ENCODE measurements at regions not wholly inside any gene's neighbourhood (a gene's known extent, or its start where the extent isn't known, plus 50 kb on each side); places are given as distances from the start of the nearest gene placed in this dataset.

DNA sequence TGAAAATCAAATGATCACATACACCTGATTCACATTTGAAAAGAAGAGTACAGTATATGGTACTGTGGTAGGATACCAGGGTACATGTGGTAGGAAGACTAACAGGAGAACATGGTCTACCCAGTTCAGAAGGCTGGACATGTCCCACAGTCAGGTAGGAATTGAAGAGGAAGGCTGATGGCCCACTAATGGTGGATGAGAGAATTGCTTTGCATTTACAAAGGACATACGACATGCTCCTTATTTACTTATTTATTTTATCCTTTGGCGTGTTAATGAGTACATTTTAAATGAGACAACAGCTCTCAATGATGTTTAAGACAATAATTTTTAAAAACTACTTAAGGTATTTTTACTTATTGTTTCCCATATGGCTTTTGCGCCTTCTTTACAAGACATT, 106.7 kb upstream of the BMP2K start:
- no peaks in the 10 kb centered on the region for H3K36me3 ChIP-seq (ENCODE audit: low read depth, low read length)
- TF ChIP-seq, protein P1, sequence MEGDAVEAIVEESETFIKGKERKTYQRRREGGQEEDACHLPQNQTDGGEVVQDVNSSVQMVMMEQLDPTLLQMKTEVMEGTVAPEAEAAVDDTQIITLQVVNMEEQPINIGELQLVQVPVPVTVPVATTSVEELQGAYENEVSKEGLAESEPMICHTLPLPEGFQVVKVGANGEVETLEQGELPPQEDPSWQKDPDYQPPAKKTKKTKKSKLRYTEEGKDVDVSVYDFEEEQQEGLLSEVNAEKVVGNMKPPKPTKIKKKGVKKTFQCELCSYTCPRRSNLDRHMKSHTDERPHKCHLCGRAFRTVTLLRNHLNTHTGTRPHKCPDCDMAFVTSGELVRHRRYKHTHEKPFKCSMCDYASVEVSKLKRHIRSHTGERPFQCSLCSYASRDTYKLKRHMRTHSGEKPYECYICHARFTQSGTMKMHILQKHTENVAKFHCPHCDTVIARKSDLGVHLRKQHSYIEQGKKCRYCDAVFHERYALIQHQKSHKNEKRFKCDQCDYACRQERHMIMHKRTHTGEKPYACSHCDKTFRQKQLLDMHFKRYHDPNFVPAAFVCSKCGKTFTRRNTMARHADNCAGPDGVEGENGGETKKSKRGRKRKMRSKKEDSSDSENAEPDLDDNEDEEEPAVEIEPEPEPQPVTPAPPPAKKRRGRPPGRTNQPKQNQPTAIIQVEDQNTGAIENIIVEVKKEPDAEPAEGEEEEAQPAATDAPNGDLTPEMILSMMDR (conservative IDR thresholded peaks at IDR 0.05; ENCODE audit: low read depth, low read length) = peak; percentile 39; the same call in 1 of the 2 replicates
- TF ChIP-seq EZH2 (IDR thresholded peaks at IDR 0.05; ENCODE audit: low read length, unreplicated experiment) = no peak
- no peak overlapping the region for H2AFZ ChIP-seq (ENCODE audit: low read length)
- no peak overlapping the region for H3K4me2 ChIP-seq (ENCODE audit: low read length)
- no peaks in the 10 kb centered on the region for H3K4me1 ChIP-seq (ENCODE audit: insufficient read depth, low read length)
- intact Hi-C loops (cut with micrococcal nuclease) = no loop called here
- ChIA-PET CTCF (no interaction called here), POLR2A (ENCODE audit: unreplicated experiment) (no interaction called here)
- no peak overlapping the region for H3K27ac ChIP-seq (ENCODE audit: low read length)
- no peaks in the 10 kb centered on the region for H3K27me3 ChIP-seq (ENCODE audit: low read length)
- H3K4me3 ChIP-seq (ENCODE audit: low read length) = no peak overlapping the region
- no peaks in the 10 kb centered on the region for H3K9me2 ChIP-seq (replicated peaks; ENCODE audit: low read length)
- no TSS peak for BruUV-seq (replicated peaks)
- ATAC-seq (peak; percentile 48; the same call in 1 of the 2 replicates), DNase-seq (peak; percentile 23)
- H4K20me1 ChIP-seq (ENCODE audit: low read length) = no peaks in the 10 kb centered on the region
- no peaks in the 10 kb centered on the region for H3K9me3 ChIP-seq (ENCODE audit: low read length)
- H3K9ac ChIP-seq (ENCODE audit: low read length) = no peak overlapping the region
- H3F3A ChIP-seq (ENCODE audit: low read length, unreplicated experiment) = no peaks in the 10 kb centered on the region
- H3K79me2 ChIP-seq (ENCODE audit: low read length) = no peaks in the 10 kb centered on the region

GRCh38 chr4:78671903-78672815, 104.0 kb upstream of the BMP2K start:
- Histone ChIP-seq H3K4me2 (ENCODE audit: low read length) (no peak overlapping the region), H2AFZ (ENCODE audit: low read length) (no peak overlapping the region), H4K20me1 (ENCODE audit: low read length) (no peaks in the 10 kb centered on the region), H3K4me3 (ENCODE audit: low read length) (no peak overlapping the region), H3K9me3 (ENCODE audit: low read length) (no peaks in the 10 kb centered on the region), H3K36me3 (ENCODE audit: low read depth, low read length) (no peaks in the 10 kb centered on the region), H3K9ac (ENCODE audit: low read length) (no peak overlapping the region), H3K4me1 (ENCODE audit: insufficient read depth, low read length) (no peaks in the 10 kb centered on the region), H3K79me2 (ENCODE audit: low read length) (no peaks in the 10 kb centered on the region), H3K27ac (ENCODE audit: low read length) (no peak overlapping the region), H3K27me3 (ENCODE audit: low read length) (no peaks in the 10 kb centered on the region), H3K9me2 (replicated peaks; ENCODE audit: low read length) (no peaks in the 10 kb centered on the region), H3F3A (ENCODE audit: low read length, unreplicated experiment) (no peaks in the 10 kb centered on the region)
- ChIA-PET CTCF (no interaction called here), POLR2A (ENCODE audit: unreplicated experiment) (no interaction called here)
- TF ChIP-seq EZH2 (IDR thresholded peaks at IDR 0.05; ENCODE audit: low read length, unreplicated experiment) (no peak), EZH2phosphoT487 (IDR thresholded peaks at IDR 0.05; ENCODE audit: borderline replicate concordance, low read length) (no peak)
- TF ChIP-seq, protein P1 (conservative IDR thresholded peaks at IDR 0.05; ENCODE audit: low read depth, low read length) = no peak
- intact Hi-C loops (cut with micrococcal nuclease) = no loop called here
- DNase-seq = no peak
- BruUV-seq (replicated peaks) = no TSS peak
- ATAC-seq = no peak

GRCh38 chr4:78673337-78673736, 102.8 kb upstream of the BMP2K start:
- Histone ChIP-seq H3K79me2 (ENCODE audit: low read length) (no peaks in the 10 kb centered on the region), H3K9ac (ENCODE audit: low read length) (no peak overlapping the region), H3K4me2 (ENCODE audit: low read length) (no peak overlapping the region), H3F3A (ENCODE audit: low read length, unreplicated experiment) (no peaks in the 10 kb centered on the region), H3K27ac (ENCODE audit: low read length) (no peak overlapping the region), H2AFZ (ENCODE audit: low read length) (no peak overlapping the region), H3K27me3 (ENCODE audit: low read length) (no peaks in the 10 kb centered on the region), H3K4me1 (ENCODE audit: insufficient read depth, low read length) (no peaks in the 10 kb centered on the region), H4K20me1 (ENCODE audit: low read length) (no peaks in the 10 kb centered on the region), H3K9me2 (replicated peaks; ENCODE audit: low read length) (no peaks in the 10 kb centered on the region), H3K36me3 (ENCODE audit: low read depth, low read length) (no peaks in the 10 kb centered on the region), H3K4me3 (ENCODE audit: low read length) (no peak overlapping the region), H3K9me3 (ENCODE audit: low read length) (no peaks in the 10 kb centered on the region)
- BruUV-seq (replicated peaks) = no TSS peak
- ChIA-PET POLR2A (ENCODE audit: unreplicated experiment) (no interaction called here), CTCF (interaction anchor here (0.5 kb wide), 1 partner anchor 23 kb away, joined by 3 read pairs; no protein-coding TSS in a partner anchor)
- TF ChIP-seq EZH2phosphoT487 (IDR thresholded peaks at IDR 0.05; ENCODE audit: borderline replicate concordance, low read length) (no peak), EZH2 (IDR thresholded peaks at IDR 0.05; ENCODE audit: low read length, unreplicated experiment) (no peak)
- TF ChIP-seq, protein P1 (conservative IDR thresholded peaks at IDR 0.05; ENCODE audit: low read depth, low read length) = no peak
- intact Hi-C loops (cut with micrococcal nuclease) = no loop called here
- DNase-seq (no peak), ATAC-seq (no peak)
